WTC11 (cell line): ENCODE measurements at regions not wholly inside any gene's neighbourhood (a gene's known extent, or its start where the extent isn't known, plus 50 kb on each side); places are given as distances from the start of the nearest gene placed in this dataset.

Experiments used
- ATAC-seq: fragments of 200-7000 bp; cut with Tn5 transposase; 2 replicates; pipeline ENCODE4 v1.10.0; 2021; ENCODE audit warnings: mild to moderate bottlenecking, moderate library complexity
- CTCF ChIA-PET: fragments of 300-600 bp; sonication (Branson Sonifier 250); formaldehyde crosslinking; loops from one replicate; lab custom pipeline; 2021; ENCODE audit warnings: antibody characterized with exemption; lab: Charles Lee
- POLR2A ChIA-PET: fragments of 350-600 bp; sonication (Branson Sonifier 250); formaldehyde crosslinking; loops from one replicate; lab custom pipeline; 2021; ENCODE audit warnings: antibody characterized with exemption; lab: Charles Lee
- DNase-seq: peaks from one replicate; pipeline ENCODE4 v3.0.0; 2021; ENCODE audit warnings: low spot score
- H3K27ac Mint-ChIP-seq: 2 replicates; pipeline ENCODE4 v1.8.0; 2021; ENCODE audit warnings: mixed read lengths
- H3K27me3 Mint-ChIP-seq: 2 replicates; pipeline ENCODE4 v1.8.0; 2021; ENCODE audit warnings: low read depth, mild to moderate bottlenecking, moderate library complexity, mixed read lengths
- H3K36me3 Mint-ChIP-seq: 2 replicates; pipeline ENCODE4 v1.8.0; 2021; ENCODE audit warnings: mixed read lengths
- H3K4me1 Mint-ChIP-seq: 2 replicates; pipeline ENCODE4 v1.8.0; 2022; ENCODE audit warnings: mixed read lengths
- H3K4me3 Mint-ChIP-seq: 2 replicates; pipeline ENCODE4 v1.8.0; 2021; ENCODE audit warnings: mild to moderate bottlenecking, moderate library complexity, mixed read lengths
- H3K9me3 Mint-ChIP-seq: 2 replicates; pipeline ENCODE4 v1.8.0; 2021; ENCODE audit warnings: mixed read lengths
- CBFB ChIP-seq: sonication (generic); formaldehyde crosslinking; IDR thresholded peaks from 2 replicates; pipeline ENCODE4 v1.8.1; 2022; ENCODE audit warnings: mild to moderate bottlenecking, low read depth, missing genetic modification reagents
- EMX1 ChIP-seq: fragments of 250-450 bp; sonication (Bioruptor Pico); IDR thresholded peaks from 2 replicates; pipeline ENCODE4 v1.8.0; 2021; ENCODE audit warnings: mild to moderate bottlenecking
- GRHL2 ChIP-seq: fragments of 250-450 bp; sonication (Bioruptor Pico); IDR thresholded peaks from 2 replicates; pipeline ENCODE4 v1.8.0; 2022; ENCODE audit warnings: mild to moderate bottlenecking, moderate library complexity; ENCODE audit not compliant: insufficient replicate concordance, severe bottlenecking
- MXD4 ChIP-seq: fragments of 250-450 bp; sonication (Bioruptor Pico); IDR thresholded peaks from 2 replicates; pipeline ENCODE4 v1.8.0; 2021; ENCODE audit warnings: mild to moderate bottlenecking, moderate library complexity, borderline replicate concordance
- PRDM15 ChIP-seq: sonication (generic); formaldehyde crosslinking; IDR thresholded peaks from 2 replicates; pipeline ENCODE4 v1.8.0; 2022; ENCODE audit warnings: missing genetic modification reagents
- SMAD3 ChIP-seq: sonication (generic); formaldehyde crosslinking; IDR thresholded peaks from 2 replicates; pipeline ENCODE4 v1.8.0; 2022; ENCODE audit warnings: missing genetic modification reagents, mild to moderate bottlenecking, borderline replicate concordance
- TEAD4 ChIP-seq: sonication (generic); formaldehyde crosslinking; IDR thresholded peaks from 2 replicates; pipeline ENCODE4 v1.8.0; 2022; ENCODE audit warnings: mild to moderate bottlenecking, missing genetic modification reagents
- ZNF138 ChIP-seq: sonication (generic); formaldehyde crosslinking; conservative IDR thresholded peaks from 2 replicates; pipeline ENCODE4 v1.8.1; 2022; ENCODE audit warnings: mild to moderate bottlenecking, moderate library complexity, missing genetic modification reagents
- ZNF532 ChIP-seq: fragments of 250-450 bp; sonication (Bioruptor Pico); IDR thresholded peaks from 2 replicates; pipeline ENCODE4 v1.9.0; 2021; ENCODE audit warnings: mild to moderate bottlenecking, borderline replicate concordance
- TF ChIP-seq, protein P1 (sequence below): fragments of 250-450 bp; sonication (Bioruptor Pico); IDR thresholded peaks from 2 replicates; pipeline ENCODE4 v1.9.0; 2021; ENCODE audit warnings: moderate library complexity, mild to moderate bottlenecking, inconsistent platforms, borderline replicate concordance
- TF ChIP-seq, protein P2 (sequence below): sonication (generic); formaldehyde crosslinking; IDR thresholded peaks from 2 replicates; pipeline ENCODE4 v1.8.1; 2023; ENCODE audit warnings: mild to moderate bottlenecking, missing genetic modification reagents, borderline replicate concordance
- TF ChIP-seq, protein P3 (sequence below): sonication (generic); formaldehyde crosslinking; IDR thresholded peaks from 2 replicates; pipeline ENCODE4 v1.8.0; 2023; ENCODE audit warnings: missing genetic modification reagents

GRCh38 chr14:65286443-65286842, 126.1 kb upstream of the FUT8 start (continued):
- TF ChIP-seq ZNF532 (CRISPR knock-in tag) = no peak
- TF ChIP-seq SMAD3 (CRISPR knock-in tag) = no peak
- no peak for TF ChIP-seq EMX1 (CRISPR knock-in tag)
- TF ChIP-seq, protein P1, sequence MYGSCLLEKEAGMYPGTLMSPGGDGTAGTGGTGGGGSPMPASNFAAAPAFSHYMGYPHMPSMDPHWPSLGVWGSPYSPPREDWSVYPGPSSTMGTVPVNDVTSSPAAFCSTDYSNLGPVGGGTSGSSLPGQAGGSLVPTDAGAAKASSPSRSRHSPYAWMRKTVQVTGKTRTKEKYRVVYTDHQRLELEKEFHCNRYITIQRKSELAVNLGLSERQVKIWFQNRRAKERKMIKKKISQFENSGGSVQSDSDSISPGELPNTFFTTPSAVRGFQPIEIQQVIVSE (CRISPR knock-in tag) = no peak

- H3K9me3 Mint-ChIP-seq = no peaks in the 10 kb centered on the region
- H3K36me3 Mint-ChIP-seq = no peaks in the 10 kb centered on the region
- H3K27ac Mint-ChIP-seq = no peak overlapping the region; the same call in 1 of the 2 replicates
- TF ChIP-seq, protein P1 (CRISPR knock-in tag) = no peak
- TF ChIP-seq MXD4 (no peak), GRHL2 (CRISPR knock-in tag) (no peak), ZNF138 (0 out of 2 replicates have a peak, but pooled peaks have one; percentile 32), PRDM15 (CRISPR knock-in tag) (peak; percentile 60), TEAD4 (CRISPR knock-in tag) (no peak), CBFB (CRISPR knock-in tag) (no peak)
- TF ChIP-seq, protein P2, sequence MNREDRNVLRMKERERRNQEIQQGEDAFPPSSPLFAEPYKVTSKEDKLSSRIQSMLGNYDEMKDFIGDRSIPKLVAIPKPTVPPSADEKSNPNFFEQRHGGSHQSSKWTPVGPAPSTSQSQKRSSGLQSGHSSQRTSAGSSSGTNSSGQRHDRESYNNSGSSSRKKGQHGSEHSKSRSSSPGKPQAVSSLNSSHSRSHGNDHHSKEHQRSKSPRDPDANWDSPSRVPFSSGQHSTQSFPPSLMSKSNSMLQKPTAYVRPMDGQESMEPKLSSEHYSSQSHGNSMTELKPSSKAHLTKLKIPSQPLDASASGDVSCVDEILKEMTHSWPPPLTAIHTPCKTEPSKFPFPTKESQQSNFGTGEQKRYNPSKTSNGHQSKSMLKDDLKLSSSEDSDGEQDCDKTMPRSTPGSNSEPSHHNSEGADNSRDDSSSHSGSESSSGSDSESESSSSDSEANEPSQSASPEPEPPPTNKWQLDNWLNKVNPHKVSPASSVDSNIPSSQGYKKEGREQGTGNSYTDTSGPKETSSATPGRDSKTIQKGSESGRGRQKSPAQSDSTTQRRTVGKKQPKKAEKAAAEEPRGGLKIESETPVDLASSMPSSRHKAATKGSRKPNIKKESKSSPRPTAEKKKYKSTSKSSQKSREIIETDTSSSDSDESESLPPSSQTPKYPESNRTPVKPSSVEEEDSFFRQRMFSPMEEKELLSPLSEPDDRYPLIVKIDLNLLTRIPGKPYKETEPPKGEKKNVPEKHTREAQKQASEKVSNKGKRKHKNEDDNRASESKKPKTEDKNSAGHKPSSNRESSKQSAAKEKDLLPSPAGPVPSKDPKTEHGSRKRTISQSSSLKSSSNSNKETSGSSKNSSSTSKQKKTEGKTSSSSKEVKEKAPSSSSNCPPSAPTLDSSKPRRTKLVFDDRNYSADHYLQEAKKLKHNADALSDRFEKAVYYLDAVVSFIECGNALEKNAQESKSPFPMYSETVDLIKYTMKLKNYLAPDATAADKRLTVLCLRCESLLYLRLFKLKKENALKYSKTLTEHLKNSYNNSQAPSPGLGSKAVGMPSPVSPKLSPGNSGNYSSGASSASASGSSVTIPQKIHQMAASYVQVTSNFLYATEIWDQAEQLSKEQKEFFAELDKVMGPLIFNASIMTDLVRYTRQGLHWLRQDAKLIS = no peak
- TF ChIP-seq, protein P3, sequence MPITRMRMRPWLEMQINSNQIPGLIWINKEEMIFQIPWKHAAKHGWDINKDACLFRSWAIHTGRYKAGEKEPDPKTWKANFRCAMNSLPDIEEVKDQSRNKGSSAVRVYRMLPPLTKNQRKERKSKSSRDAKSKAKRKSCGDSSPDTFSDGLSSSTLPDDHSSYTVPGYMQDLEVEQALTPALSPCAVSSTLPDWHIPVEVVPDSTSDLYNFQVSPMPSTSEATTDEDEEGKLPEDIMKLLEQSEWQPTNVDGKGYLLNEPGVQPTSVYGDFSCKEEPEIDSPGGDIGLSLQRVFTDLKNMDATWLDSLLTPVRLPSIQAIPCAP (CRISPR knock-in tag) = no peak
- CTCF ChIA-PET = interaction anchor here (0.6 to 1.5 kb wide), 6 partner anchors 10 to 128 kb away, joined by 3 to 5 read pairs (median 3); no protein-coding TSS in a partner anchor
- DNase-seq (no peak), ATAC-seq (peak; percentile 63)
- POLR2A ChIA-PET = no interaction called here
- H3K4me1 Mint-ChIP-seq = peaks cover 24% of the 10 kb centered on the region
- no peak overlapping the region for H3K4me3 Mint-ChIP-seq
- peaks cover 5% of the 10 kb centered on the region for H3K27me3 Mint-ChIP-seq
Observed at GRCh38 chr14:65287264-65288131, 125.0 kb upstream of the FUT8 start.
